GM18873 (cell line): ENCODE measurements at regions not wholly inside any gene's neighbourhood (a gene's known extent, or its start where the extent isn't known, plus 50 kb on each side); places are given as distances from the start of the nearest gene placed in this dataset.
"Not testable (repeated sequence)": the region's sequence is repeated elsewhere in the genome, so short reads cannot be mapped to it uniquely, and the experiment has no call there.

ENCODE experiments used
- ATAC-seq: cut with Tn5 transposase; IDR thresholded peaks from one replicate; pipeline ENCODE4 v1.9.1; 2021; ENCODE audit warnings: mild to moderate bottlenecking, moderate library complexity, moderate number of reproducible peaks; ENCODE audit not compliant: unreplicated experiment, low FRiP score

DNA sequence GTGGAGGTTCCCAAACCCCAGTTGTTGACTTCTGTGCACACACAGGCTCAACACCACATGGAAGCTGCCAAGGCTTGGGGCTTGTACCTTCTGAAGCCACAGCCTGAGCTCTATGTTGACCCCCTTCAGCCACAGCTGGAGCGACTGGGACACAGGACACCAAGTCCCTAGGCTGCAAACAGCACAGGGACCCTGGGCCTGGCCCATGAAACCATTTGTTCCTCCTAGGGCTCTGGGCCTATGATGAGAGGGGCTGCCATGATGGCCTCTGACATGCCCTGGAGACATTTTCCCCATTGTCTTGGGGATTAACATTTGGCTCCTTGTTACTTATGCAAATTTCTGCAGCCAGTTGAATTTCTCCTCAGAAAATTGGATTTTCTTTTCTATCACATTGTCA lies 449.6 kb upstream of the ZEB2 start:
- not testable (repeated sequence) for ATAC-seq

DNA sequence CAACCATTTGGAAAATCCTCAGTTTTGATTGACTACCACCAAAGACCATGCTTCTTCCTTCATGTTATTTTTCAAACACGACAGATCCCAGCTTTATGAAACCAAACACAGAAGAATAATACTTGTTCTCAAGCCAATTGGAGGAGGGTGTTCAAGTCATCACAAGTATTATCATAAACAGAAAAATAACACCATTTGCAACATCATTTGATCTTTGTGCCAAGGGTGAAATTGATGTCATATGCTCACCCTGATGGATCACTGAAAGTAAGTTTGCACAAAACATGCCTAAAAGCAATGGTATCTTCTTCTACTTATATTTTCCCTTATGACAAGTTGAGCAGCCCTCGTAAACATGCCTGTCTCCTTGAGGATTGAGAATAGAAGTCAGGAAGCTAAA lies 448.0 kb upstream of the ZEB2 start:
- no peak for ATAC-seq

- no peak for ATAC-seq
Measured at GRCh38 chr2:144965172-144965571, 445.3 kb upstream of the ZEB2 start.

DNA sequence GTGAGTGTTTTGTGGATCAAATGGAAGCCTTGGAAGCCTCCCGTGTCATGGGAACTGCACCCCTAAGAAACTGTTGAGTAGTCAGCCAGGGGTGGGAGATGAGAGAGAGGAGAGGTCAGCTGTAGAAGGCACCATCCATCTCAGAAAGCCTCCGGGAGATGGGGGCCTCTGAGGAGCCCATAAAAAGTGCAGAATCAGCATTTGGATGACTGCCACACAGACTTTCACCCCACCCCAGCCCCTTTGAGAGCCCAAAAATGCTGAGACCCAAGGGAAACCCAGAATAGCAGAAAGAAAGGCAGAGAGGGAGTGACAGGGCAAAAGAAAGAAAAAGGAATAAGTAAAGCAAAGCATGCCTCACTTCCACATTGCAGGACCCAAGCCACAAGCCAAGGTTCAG lies 443.1 kb upstream of the ZEB2 start:
- ATAC-seq, result no peak

DNA sequence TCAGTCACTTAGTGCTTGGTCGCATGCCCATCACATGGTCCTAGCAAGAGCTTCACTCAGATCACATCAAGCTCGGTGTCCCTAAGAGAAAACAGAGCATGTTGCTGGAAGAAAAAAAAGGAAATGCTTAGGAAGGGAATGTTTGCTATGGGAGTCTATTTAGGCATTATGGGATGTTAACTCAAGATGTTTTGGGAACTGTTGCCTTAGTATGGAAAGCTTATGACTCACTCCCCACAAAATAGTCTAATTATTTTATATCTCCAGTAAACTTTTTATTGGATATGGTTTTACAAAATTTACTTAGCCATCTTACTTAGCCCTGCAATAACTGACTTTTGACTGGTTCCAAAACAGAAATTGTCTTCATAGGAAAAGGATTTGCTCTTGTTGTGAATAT lies 439.5 kb upstream of the ZEB2 start:
- no peak for ATAC-seq

GRCh38 chr2:144950899-144951560 lies 431.1 kb upstream of the ZEB2 start:
- no peak for ATAC-seq

- no peak for ATAC-seq
Measured at GRCh38 chr2:144948205-144948855, 428.4 kb upstream of the ZEB2 start.

- ATAC-seq, result no peak
Measured at GRCh38 chr2:144947709-144948037, 427.8 kb upstream of the ZEB2 start.

DNA sequence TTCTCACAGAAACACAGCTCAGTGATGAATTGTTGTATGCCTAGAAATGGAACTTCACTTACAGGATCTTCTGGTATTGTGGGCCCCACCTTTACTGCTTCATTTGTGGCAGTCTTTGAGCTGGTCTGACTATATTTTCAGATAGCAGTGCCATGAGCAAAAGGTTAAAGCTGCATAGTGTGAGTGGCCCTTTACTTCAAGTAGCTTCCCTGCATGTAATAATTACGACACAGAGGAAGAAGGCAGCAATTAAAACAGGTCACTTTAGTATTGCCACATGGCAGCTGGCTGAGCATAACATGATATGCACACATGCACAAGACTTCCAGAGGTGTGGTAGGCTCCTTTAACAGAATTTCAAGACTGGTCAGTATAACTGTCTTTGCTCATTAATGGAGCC lies 426.3 kb upstream of the ZEB2 start:
- ATAC-seq, result no peak

DNA sequence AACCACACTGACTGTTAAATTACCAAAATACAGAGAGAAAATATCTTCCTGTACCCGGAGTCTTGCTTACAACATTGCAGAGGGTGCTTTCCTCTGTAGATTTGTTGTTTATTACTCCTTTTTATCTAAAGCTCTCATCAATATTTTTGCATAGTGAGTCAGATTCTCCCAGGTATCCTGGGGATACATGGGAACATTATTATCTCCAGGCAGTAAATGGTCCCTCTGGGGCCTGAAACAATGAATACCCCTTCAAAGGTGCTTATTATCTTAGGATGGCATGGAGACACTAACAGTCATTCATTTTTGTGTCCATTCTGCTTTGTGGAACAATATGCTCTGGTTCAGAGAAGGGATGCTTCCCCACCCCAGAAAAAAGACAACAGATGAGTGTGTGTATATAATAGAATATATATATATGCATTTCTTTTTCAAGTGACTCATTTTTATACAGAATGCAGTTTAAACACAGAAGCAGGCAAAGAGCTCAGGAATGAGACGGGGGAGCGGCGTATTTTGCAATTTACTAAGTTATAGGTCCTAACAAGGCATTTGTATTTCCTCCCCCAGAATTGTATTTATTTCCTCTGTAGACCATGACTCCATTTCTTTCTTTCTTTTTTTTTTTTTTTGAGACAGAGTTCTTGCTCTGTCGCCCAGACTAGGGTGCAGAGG lies 424.8 kb upstream of the ZEB2 start:
- no peak for ATAC-seq

- no peak for ATAC-seq
Measured at GRCh38 chr2:144943986-144944385, 424.1 kb upstream of the ZEB2 start.

DNA sequence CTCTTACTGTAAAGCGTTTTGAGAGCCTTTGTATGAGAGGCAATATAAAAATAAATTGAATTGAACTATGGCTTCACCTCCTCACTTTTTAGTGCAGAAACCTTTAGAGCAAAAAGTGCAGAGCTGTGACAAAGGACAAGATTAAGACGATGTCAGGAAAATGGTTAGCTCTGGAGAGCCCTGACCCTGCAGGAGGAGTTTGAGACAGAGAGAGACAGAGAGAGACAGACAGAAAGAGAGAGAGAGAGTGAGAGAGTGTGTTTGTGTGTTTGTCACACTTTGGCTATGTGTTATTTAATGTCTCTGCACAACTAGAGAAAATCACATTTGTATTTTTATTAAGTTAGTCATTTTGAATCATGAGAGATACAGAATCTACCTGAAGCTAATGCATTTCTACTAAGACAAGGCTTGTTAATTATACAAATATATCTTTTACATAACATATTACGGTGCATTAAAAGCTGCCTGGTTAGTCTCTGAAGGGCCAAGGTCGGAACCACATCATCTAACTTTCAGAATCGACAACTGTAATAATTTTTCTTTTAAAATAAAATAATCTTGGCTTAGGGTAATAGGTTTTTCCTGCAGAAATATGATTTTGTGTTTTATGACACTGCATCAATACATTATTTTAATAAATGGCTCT lies 423.5 kb upstream of the ZEB2 start:
- ATAC-seq, result no peak

- ATAC-seq, result no peak
Measured at GRCh38 chr2:144942516-144943256, 422.8 kb upstream of the ZEB2 start.

DNA sequence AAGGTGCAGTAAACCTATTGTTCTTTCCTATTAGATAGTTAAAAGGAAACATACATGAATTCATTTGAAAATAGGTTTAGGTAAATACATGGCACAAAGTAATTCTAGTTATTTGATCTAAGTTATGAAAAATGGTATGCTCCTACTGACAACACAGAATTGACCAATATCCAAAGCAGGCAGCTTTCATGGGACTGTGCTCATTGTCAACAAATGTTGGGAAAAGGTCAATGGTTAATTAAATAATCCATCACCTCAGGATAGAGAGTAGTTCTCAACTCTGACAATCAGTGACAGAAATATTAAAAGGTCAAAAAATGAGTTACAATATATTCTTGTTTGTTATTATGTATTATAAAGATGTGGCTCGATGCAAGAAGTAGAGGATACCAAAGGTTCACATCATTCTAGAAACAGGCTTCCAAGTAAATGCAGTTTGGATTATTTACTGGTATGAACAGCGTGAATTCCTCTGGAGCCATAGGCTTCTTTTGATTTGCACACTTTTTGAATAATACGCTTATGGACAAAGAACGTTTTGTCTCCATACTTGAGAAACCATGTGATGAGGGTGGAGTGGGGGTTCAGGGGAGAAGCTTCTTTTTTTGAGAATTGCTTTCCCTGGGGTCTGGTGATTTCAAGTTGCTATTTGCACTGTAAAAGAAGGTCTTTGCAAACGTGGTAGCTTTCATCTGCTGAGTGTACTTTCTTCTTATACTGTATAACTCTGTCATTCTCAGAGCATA lies 422.0 kb upstream of the ZEB2 start:
- ATAC-seq, result no peak

GRCh38 chr2:144939590-144939989 lies 419.7 kb upstream of the ZEB2 start:
- no peak for ATAC-seq

GRCh38 chr2:144937910-144938709 lies 418.2 kb upstream of the ZEB2 start:
- ATAC-seq, result no peak

- ATAC-seq, result no peak
Measured at GRCh38 chr2:144937066-144937465, 417.1 kb upstream of the ZEB2 start.

DNA sequence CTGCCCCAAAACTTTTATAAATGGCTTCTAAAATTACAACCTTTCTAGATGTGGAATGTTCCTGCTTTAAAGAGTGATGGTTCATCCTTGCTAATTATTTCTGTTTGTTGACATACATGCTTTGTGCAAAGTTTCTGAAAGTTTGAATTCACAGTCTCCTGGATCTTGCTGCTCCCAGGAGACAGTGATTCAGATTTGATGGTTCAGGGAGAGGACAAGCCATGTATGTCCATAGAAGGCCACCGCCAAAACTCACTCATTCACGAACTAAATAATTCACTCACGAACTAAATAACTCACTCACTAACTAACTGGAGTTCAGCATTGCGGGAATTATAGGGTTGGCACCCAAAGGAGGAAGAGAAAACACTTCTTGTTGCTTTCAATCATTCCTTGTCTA lies 416.5 kb upstream of the ZEB2 start:
- ATAC-seq, result no peak

GRCh38 chr2:144935736-144936135 lies 415.8 kb upstream of the ZEB2 start:
- no peak for ATAC-seq
